Mammary epithelial cell (primary cell): ENCODE measurements at regions not wholly inside any gene's neighbourhood (a gene's known extent, or its start where the extent isn't known, plus 50 kb on each side); places are given as distances from the start of the nearest gene placed in this dataset.

Experiments
- CTCF ChIP-seq, 2 donors: IDR thresholded peaks in 1 of 2; conservative IDR thresholded peaks in 1 of 2; 2 replicates each; pipeline ENCODE4 v1.5.1; 2011 to 2012; ENCODE audit warnings: inconsistent platforms in 2 of 2, low read length in 2 of 2, mild to moderate bottlenecking in 2 of 2, control low read depth in 1 of 2, low read depth in 1 of 2; ENCODE audit not compliant: insufficient read depth in 1 of 2; ENCODE audit errors: extremely low read depth in 1 of 2
- EZH2 ChIP-seq: IDR thresholded peaks from 2 replicates; pipeline ENCODE4 v1.6.1; 2012; ENCODE audit warnings: low read length, inconsistent platforms, borderline replicate concordance

- no peak for TF ChIP-seq CTCF (conservative IDR thresholded peaks at IDR 0.05 in 1 of 2, IDR thresholded peaks at IDR 0.05 in 1 of 2; ENCODE audit: extremely low read depth in 1 of 2, insufficient read depth in 1 of 2, low read depth in 1 of 2, low read length in 2 of 2)
- no peak for TF ChIP-seq EZH2
Observed at GRCh38 chr5:17430241-17430640, 67.8 kb upstream of the TAF11L2 start.
